Stimulated activated CD8-positive, alpha-beta memory T cell treated with anti-CD3 and anti-CD28 coated beads, Interleukin-15, amount 100 ng/mL, for 48 hours (primary cell): ENCODE measurements at regions not wholly inside any gene's neighbourhood (a gene's known extent, or its start where the extent isn't known, plus 50 kb on each side); places are given as distances from the start of the nearest gene placed in this dataset.

Experiments used
- DNase-seq, 2 donors: peaks; one replicate each; pipeline ENCODE4 v3.0.0-alpha.2; 2020; ENCODE audit warnings: low read depth in 2 of 2

GRCh38 chr7:38070718-38071117 is 107.3 kb upstream of the STARD3NL start:
- DNase-seq, result no peak

DNA sequence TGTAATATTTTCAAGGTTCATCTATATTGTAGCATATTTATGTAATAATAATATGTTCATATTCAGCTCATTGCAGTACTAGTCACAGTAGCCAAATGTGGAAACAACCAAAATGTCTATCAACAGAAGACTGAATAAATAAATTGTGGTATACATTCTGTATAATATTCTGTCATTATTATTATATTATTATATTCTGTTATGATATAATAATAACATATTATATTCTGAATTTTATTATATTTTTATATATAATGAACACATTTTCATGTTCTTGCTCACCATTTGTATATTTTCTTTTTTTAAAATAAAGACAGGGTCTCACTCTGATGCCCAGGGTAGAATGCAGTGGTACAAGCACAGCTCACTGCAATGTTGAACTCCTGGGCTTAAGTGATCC is 91.2 kb upstream of the STARD3NL start:
- DNase-seq, result no peak

- DNase-seq, result no peak
These were observed 75.5 kb upstream of the STARD3NL start for GRCh38 chr7:38102507-38102906.

DNA sequence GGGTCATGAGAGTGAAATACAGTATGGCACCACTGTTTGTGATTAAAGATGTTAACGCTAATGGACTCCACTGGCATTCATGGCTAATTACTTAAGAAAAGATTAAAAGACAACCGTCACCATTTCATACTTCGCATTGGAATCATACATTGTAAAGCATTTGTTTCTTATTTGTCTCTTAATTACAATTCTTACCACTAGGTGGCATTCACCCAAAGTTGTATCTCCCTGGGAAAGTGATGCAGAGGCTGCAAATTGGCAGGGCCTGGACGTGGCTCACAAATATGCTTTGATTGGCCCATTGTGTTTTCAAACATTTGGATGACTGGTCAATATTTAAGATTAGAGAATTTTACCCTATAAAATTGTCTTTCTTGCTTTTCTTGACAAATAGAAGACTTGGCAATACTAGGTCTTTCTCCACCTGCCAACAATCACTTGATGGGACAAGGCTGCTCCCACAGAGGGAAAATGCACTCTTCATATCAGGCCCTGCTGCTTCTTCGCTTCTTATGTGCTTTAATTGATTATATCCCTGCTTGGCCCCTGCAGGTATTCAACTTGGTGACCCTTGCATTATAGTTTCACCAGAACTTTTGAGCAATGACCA is 72.1 kb upstream of the STARD3NL start:
- DNase-seq, result no peak

- peak; percentile 19 to 35 for DNase-seq
These were observed 70.6 kb upstream of the STARD3NL start for GRCh38 chr7:38107486-38107893.

GRCh38 chr7:38112075-38112474 is 66.0 kb upstream of the STARD3NL start:
- DNase-seq, result no peak

DNA sequence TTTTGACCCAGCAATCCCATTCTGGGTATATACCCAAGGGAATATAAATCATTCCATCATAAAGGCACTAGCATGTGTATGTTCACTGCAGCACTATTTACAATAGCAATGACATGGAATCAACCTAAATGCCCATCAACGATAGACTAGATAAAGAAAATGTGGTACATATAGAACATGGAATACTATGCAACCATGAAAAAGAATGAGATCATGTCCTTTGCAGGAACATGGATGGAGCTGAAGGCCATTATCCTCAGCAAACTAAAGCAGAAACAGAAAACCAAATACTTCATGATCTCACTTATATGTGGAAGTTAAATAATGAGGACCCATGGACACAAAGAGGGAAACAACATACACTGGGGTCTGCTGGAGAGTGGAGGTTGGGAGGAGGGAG is 58.0 kb upstream of the STARD3NL start:
- DNase-seq, result no peak

GRCh38 chr7:38122501-38122900 is 55.5 kb upstream of the STARD3NL start:
- no peak for DNase-seq

- DNase-seq, result no peak
These were observed 54.6 kb upstream of the STARD3NL start for GRCh38 chr7:38123494-38123893.

DNA sequence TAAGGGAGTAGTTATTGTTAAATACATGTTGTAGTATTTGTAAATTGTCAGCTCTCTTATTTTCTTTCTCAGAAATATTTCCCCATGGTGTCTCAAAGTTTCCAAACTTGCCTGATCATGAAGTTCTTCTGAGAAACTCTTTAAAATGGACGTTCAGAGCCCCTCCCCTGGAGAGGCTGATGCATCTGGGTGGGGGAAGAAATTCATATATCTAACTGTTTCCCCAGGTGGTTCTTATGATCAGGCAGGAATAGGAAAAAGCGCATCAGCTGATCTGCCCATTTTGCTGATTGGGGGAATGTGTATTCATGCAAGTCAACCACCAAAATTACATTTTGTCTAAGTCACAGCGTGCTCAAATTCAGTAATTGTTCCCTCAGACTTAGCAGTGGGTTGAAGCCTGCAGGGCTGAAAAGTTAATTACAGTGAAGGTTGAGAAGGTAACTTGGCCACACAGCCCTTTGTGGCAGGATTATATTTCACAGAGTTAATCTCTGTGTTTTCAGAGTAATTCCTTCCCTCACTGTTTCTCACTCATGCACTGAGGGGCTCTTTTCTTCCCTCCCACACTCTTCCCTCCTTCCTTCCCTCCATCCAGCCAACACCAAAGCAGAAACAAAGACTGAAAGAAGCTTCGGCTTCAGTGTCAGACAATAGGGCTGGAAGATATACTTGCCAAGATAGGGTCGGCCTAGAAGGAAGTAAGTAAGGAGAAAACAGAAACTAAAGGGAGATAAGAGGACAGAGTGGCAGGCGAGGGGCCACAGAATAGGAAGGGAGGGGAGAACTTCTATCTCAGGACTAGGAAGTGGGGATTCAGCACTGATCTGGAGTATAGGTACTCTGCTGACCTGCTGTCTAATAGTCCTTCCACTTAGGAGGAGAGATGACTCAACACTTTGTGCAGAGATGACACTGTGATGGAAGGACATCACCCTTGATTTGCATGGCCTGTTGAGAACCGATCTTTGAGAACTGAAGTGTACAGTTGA is 50.5 kb upstream of the STARD3NL start:
- no peak for DNase-seq
